ENCODE measurements at regions not wholly inside any gene's neighbourhood (a gene's known extent, or its start where the extent isn't known, plus 50 kb on each side); places are given as distances from the start of the nearest gene placed in this dataset.

DNA sequence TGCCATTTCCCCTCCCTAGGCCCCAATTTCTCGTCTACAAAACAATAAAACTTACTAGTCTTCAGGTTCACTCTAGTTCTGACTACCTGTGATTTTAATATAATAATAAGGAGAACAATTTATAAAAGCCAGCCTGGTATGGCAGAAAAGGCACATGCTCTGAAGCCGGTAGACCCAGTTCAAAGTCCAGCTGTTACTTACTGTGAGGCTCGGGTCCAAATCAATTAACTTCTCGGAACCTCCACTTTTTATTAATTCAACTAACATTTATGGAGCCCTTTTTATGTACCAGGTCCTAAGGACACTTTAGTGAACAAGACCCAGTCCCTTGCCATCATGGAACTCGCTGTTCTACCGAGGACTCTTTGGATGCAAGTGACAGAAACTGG lies 53.8 kb upstream of the SMAD3 start:
- Histone ChIP-seq H3K36me3 (ENCODE audit: control insufficient read depth in 2 of 4, insufficient read depth in 4 of 4, low read length in 3 of 4) (no peaks in the 10 kb centered on the region), H4K5ac (ENCODE audit: insufficient read length, low read depth, low read length) (no peak overlapping the region), H2BK5ac (ENCODE audit: low read depth, low read length) (peak overlapping the region; percentile 55; the same call in 1 of the 2 replicates), H2BK15ac (ENCODE audit: low read length) (no peak overlapping the region), H3K56ac (replicated peaks; ENCODE audit: insufficient read length, low read depth, low read length) (no peak overlapping the region), H3K4ac (replicated peaks; ENCODE audit: insufficient read length, low read depth, low read length) (no peak overlapping the region), H3K79me2 (ENCODE audit: control insufficient read depth in 1 of 2, insufficient read depth in 2 of 2, low read length in 2 of 2) (no peaks in the 10 kb centered on the region), H2BK20ac (ENCODE audit: low read length) (peak overlapping the region; percentile 94; the same call in 1 of the 2 replicates), H3K4me3 (ENCODE audit: extremely low read depth in 1 of 4, insufficient read depth in 2 of 4, low read depth in 3 of 4, low read length in 4 of 4) (no peak overlapping the region), H3K23me2 (ENCODE audit: low read depth, low read length) (no peaks in the 10 kb centered on the region), H3K9me3 (ENCODE audit: insufficient read depth in 2 of 2, low read depth in 1 of 2, low read length in 1 of 2) (no peaks in the 10 kb centered on the region), H3K18ac (ENCODE audit: extremely low read depth, low read length) (peak overlapping the region; percentile 36; the same call in 1 of the 2 replicates), H2BK12ac (ENCODE audit: low read depth, low read length) (peak overlapping the region; percentile 55; the same call in 1 of the 2 replicates), H3K4me1 (replicated peaks in 1 of 4; ENCODE audit: control insufficient read depth in 3 of 4, insufficient read depth in 4 of 4, low read length in 3 of 4) (peaks cover 5 to 20% (median 11%) of the 10 kb centered on the region in 4 experiments), H3K23ac (ENCODE audit: insufficient read length) (no peak overlapping the region), H2AFZ (ENCODE audit: low read length) (peak overlapping the region; percentile 71; the same call in 1 of the 2 replicates), H3K9ac (replicated peaks in 1 of 4; ENCODE audit: extremely low read depth in 1 of 4, low read depth in 3 of 4, low read length in 3 of 4) (peak overlapping the region in 1 of 4 experiments; percentile 9; a peak in 1 of 7 replicates), H4K8ac (ENCODE audit: extremely low read depth, insufficient read depth, low read length) (no peak overlapping the region), H3K14ac (ENCODE audit: insufficient read length) (no peak overlapping the region), H3K27me3 (replicated peaks in 1 of 4; ENCODE audit: control insufficient read depth in 3 of 4, extremely low read depth in 1 of 4, insufficient read depth in 3 of 4, low read length in 3 of 4) (no peaks in the 10 kb centered on the region), H3K27ac (ENCODE audit: low read depth, low read length) (no peak overlapping the region), H3K4me2 (ENCODE audit: insufficient read depth in 1 of 2, low read depth in 2 of 2, low read length in 2 of 2) (0 out of 4 replicates have a peak overlapping the region, but pooled peaks of 1 of the 2 experiments have one; percentile 35), H3K79me1 (ENCODE audit: low read depth, low read length) (no peaks in the 10 kb centered on the region), H2AK5ac (ENCODE audit: low read depth, low read length) (no peak overlapping the region), H2BK120ac (replicated peaks; ENCODE audit: low read depth, low read length) (no peak overlapping the region), H4K91ac (replicated peaks; ENCODE audit: insufficient read length, low read length) (no peak overlapping the region), H4K20me1 (replicated peaks in 1 of 2; ENCODE audit: control insufficient read depth in 1 of 2, insufficient read depth in 2 of 2, low read length in 2 of 2) (no peaks in the 10 kb centered on the region)
- ChIA-PET CTCF (ENCODE audit: partially characterized antibody) (interaction anchor here (0.8 to 1.0 kb wide), 2 partner anchors 19 to 23 kb away, joined by 3 read pairs; no protein-coding TSS in a partner anchor), POLR2A (ENCODE audit: partially characterized antibody) (interaction anchor here (1.5 kb wide), 1 partner anchor 150 kb away, joined by 3 read pairs; no protein-coding TSS in a partner anchor)
- 84% methylated on average over 6 of the region's 6 CpGs; no CpG with 5 or more reads in 1 of the 2 experiments for WGBS, 2 experiments (ENCODE audit: extremely low coverage in 1 of 2, insufficient coverage in 1 of 2, insufficient read length in 1 of 2, insufficient replicate concordance in 2 of 2, low coverage in 1 of 2, low lambda C conversion rate in 2 of 2, missing lambda C conversion rate in 1 of 2)
- DNase-seq (ENCODE audit: low read depth in 1 of 2, low spot score in 2 of 2) (peak in 1 of 2 experiments; percentile 43), FAIRE-seq (no peak)
